ENCODE measurements at regions not wholly inside any gene's neighbourhood (a gene's known extent, or its start where the extent isn't known, plus 50 kb on each side); places are given as distances from the start of the nearest gene placed in this dataset.
"Not testable (repeated sequence)": the region's sequence is repeated elsewhere in the genome, so short reads cannot be mapped to it uniquely, and the experiment has no call there.

DNA sequence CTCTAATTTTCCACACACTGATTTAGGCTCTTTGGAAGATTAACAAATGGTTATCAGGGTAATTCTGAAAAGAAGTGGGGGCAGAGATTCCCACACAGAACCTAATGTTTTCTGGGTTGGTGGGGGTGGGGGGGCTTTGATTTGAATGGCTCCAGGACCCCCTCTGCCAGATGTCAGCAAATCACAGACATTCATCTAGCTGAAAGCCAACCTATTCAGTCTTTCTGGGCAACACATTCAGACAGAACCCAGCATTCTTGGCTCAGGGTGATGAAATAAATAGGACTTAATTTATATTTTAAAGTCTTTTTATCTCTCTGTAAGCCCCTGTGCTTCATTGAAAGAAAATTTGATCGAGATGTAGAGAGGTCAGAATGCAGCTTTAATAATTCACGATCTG is 533.2 kb downstream of the XYLT1 start:
- no peak for DNase-seq (ENCODE audit: low read depth in 2 of 2)

DNA sequence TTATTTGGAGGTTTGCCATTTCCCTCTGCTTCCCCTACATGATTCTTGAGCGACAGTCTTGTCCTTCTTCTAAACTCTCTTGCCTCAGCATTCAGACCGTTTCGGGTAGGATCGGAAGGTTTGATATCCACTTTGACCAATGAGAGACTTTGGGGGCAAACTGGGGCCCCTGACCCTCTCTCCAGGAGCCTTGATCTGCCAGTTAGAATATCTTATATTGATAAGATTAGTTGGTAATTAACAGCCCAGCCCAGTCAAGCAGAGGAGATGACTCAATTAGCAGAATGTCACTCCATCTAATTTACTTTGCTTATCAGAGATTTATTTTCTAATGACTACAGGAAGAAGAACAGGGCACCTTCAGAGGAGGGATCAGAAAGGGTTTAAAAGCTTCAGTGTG is 532.8 kb downstream of the XYLT1 start:
- DNase-seq (ENCODE audit: low read depth in 2 of 2) = no peak

DNA sequence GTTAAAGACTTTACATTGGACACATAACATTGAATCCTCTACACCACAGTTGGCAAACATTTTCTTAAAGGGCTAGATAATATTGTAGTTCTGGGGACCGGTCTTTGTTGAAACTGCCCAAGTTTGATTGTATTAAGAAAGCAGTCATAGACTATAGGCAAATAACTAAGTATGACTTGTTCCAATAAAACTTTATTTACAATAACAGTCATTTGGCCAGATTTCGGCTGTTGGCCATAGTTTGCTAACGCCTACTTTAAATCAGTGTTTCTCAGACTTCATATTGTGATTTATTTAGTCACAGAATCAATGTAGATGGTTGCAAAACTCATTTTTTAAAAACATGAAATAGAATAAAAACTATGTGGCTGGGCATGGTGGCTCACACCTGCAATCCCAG is 531.8 kb downstream of the XYLT1 start:
- no peak for DNase-seq (ENCODE audit: low read depth in 2 of 2)

DNA sequence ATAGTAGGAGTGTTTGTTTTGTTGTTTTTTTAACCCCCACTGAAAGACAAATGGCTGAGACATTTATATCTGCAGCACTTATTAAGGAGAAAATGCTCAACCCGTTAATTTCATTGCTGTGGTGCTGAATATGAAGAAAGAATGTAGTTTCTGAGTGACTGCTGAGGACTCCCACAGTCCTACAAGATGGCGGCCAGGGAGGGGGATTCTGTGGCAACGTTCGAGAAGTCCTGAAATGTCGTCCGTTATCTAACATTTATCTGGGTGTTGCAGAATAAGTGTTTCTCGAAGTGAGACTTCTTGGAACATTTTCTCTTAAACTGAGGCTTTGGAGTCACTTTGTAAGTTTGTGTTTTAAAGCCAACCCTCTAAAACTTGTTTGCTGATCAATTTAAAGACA is 530.4 kb downstream of the XYLT1 start:
- no peak for DNase-seq (ENCODE audit: low read depth in 2 of 2)

DNA sequence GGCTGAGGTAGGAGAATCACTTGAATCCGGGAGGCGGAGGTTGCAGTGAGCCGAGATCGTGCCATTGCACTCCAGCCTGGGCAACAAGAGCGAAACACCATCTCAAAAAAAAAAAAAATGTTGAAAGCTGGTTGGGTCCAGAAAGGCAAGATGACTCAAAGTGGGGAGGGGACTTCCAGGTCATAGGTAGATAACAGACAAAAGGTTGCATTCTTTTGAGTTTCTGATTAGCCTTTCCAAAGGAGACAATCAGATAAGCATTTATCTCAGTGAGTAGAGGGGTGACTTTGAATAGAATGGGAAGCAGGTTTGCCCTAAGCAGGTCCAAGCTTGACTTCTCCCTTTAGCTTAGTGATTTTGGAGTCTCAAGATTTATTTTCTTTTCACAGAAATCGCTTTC is 527.9 kb downstream of the XYLT1 start:
- DNase-seq (ENCODE audit: low read depth in 2 of 2) = not testable (repeated sequence)

DNA sequence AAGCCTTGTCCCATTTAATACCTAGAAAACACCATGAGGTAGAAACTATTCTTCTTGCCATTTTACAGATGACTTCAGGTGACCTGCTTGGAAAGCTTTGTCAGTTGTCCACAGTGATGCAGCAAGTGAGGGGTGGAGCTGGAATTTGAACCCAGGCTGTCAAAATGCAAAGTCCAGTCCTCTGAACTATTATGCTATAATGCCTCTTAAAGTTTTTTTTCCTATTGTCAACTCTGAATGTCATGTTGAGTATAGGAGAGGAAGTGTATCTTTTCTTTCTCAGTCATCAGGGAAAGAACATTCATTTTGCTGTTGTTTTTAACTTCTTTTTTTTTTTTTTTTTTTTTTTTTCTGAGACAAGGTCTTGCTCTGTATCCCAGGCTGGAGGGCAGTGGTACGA is 525.6 kb downstream of the XYLT1 start:
- DNase-seq (ENCODE audit: low read depth in 2 of 2) = no peak

DNA sequence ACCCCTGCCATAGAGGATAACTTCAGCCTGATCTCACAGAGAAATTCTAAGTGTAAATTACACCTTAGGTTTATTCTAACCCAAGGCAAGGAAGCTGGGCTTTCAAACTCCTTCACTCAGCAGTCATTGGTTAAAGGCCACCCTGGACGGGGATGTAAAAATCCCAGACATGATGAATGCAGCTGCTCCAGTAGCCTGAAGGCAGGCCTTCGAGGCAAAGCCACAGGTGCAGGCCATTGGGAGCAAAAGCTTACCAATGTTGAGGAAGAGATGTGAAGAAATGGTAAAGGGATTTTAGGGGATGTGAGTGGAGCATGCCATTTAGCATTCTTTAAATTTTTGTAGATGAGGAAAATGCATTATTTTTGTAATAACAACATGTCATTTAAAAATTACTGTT is 514.4 kb downstream of the XYLT1 start:
- no peak for DNase-seq (ENCODE audit: low read depth in 2 of 2)

DNA sequence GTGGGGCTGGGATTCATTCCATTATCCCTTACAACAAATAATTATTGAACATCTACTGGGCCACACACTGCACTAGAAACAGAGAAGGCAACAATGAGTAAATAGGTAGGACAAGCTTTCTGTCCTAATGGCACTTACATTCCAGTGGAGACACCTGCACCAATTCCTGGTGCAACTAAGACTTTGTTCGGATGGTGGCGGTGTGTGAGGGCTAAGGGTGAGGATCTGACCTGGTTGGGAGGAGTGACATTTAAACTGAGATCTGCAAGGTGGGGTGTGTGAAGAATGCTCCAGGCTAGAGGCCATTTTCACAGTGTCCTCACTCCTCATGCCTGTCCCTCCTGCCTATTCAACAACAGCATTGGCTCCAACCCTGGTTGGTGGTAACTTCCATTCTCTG is 510.0 kb downstream of the XYLT1 start:
- DNase-seq (ENCODE audit: low read depth in 2 of 2) = no peak

DNA sequence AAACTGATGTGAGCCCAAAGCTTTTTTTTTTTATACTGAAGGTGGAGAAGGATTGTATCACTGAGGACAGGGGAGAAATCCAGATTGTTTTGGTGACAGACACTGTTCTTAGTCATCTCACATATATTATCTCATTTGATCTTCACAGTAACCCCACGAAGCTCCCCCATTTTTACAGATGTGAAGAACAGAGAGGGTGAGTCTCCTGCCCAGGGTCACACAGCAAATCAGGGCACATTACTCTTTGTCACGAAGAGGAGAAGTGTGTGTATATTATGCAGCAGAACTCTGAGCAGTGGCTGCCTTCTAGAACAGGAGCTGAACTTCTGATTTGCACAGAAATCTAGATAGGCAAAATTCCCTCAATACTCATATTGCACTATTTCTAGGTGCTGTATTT is 504.3 kb downstream of the XYLT1 start:
- DNase-seq (ENCODE audit: low read depth in 2 of 2) = no peak

DNA sequence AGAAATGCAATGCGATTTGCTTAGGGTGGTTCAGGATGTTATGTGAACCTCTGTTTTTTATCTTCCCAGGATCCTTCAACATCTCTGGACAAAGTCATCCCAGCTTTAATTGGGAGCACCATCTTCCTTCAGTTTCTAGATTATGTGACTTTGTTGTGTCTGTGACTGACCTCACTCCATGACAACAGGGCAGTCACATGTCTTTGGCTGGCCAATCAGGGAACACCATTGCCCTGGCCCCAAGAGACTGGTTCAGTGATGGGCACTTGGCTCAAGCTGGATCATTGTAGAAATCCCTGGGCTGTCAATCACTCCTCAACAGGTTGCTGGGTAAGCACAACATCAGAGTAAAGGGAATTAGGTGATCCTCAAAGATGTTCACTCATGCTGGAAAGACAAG is 499.7 kb downstream of the XYLT1 start:
- DNase-seq (ENCODE audit: low read depth in 2 of 2) = no peak

DNA sequence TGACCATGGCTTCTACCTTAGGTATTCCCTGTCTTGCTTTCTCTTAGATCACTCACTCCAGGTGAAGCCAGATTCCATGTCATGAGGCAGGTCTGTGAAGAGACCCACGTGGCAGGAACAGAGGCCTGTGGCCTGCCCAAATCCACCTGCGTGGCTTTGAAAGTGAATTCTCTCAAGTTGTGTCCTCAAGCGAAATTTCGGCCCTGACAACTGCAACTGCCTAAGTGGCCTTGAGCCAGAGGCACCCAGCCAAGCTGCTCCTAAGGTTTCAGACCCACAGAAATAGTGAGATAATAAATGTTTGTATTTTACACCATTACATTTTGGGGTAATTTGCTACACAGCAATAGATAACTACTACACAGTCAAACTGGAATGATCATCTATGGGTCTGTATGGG is 497.9 kb downstream of the XYLT1 start:
- no peak for DNase-seq (ENCODE audit: low read depth in 2 of 2)

DNA sequence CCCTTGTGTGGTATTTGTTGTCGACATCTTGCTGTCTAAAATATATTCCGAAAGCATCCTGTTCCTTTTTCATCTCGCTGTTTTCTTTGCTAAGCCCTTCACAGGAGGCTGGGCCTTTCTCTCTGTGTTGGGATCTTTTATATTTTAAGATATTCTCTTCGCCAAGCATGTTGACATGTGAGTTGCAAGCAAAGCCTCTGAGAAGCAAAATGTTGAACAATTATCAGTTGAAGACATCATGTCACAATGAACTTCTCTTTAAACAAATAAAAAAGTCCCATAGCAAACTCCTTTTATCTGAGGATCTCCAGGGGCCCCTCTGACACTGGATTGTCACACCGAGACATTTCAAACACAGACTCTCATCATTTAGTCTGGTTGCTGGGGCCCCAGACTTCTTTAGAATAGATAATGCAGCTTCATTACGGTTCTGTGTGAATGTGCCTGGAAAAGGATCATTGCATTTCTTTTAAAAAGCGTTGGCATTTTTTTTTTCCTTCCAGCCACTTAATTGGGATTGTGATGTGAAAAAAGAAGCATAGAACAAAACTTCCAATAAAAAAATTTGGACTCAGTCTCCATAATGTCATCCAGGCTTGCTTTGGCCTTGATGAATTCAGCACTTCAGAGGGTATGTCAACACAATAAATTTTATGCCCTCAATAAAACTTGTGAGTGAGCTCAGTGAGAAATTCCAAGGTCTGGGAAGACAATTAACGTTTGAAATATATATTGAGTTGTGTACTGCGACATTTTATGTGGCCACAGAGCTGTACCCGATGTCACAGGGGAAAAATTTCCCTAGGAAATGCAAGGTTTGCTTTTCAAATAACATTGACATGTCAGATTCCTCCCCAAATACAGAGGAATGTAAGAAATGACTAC is 496.8 kb downstream of the XYLT1 start:
- no peak for DNase-seq (ENCODE audit: low read depth in 2 of 2)

DNA sequence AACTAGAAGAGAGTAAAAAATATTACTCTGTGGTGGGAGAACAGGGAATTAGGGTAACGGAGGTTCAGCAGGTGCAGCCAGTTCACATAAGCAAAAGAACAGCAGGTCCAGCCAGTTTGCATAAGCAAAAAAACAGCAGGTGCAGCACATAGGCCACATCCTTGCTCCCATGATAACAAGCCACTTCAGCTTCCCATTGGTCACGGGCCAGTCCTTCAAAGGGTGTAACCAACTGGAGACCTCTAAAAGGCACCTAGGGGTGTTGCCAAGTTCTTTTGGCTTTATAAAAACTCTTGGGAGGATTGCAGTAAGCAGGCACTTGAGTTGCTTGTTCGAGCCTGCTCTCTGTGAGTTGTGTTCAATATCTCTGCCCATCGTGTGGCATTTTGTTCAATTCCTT is 488.1 kb downstream of the XYLT1 start:
- no peak for DNase-seq (ENCODE audit: low read depth in 2 of 2)

DNA sequence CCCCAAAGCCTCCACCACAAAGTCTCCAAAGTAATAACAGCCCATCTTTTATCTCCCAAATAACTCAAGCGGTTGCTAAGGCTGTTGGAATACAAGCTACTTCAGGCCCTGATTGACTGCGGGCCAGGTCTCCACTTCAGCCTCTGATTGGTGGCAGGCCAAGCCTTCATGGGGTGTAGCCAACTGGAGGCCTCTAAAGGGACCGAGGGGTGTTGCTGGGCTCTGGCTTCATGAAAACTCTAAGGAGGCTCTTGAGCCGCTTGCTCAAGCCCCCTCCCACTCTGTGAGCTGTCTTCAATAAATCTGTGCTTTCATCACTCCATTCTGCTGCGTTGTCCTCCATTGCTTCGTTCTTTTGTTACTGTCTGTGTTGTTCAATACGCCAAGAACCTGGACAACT is 487.2 kb downstream of the XYLT1 start:
- no peak for DNase-seq (ENCODE audit: low read depth in 2 of 2)

DNA sequence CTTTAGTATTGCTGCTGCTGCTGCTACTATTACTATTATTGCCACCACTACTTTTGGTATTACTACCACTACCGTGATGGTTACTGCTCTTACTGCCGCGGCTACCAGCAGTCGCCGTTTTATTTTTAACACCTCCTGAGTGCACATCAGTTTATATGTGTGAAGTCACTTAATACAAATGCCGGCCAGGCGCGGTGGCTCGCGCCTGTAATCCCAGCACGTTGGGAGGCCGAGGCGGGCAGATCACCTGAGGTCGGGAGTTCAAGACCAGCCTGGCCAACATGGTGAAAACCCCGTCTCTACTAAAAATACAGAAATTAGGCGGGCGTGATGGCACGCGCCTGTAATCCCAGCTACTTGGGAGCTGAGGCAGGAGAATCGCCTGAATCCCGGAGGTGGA is 486.7 kb downstream of the XYLT1 start:
- not testable (repeated sequence) for DNase-seq (ENCODE audit: low read depth in 2 of 2)

DNA sequence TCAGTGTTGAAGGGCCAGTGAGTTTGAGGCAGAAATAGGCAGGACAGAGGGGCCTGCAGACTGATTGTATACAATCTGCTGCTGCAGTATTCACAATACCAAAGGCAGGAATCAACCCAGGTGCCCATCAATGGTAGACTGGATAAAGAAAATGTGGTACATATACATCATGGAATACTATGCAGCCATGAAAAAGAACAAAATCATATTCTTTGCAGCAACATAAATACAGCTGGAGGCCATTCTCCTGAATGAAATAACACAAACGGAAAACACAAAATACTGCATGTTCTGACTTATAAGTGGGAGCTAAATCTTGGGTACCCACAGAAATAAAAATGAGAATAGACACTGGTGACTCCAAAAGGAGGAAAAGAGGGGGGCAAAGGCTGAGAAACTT is 485.1 kb downstream of the XYLT1 start:
- DNase-seq (ENCODE audit: low read depth in 2 of 2) = no peak

DNA sequence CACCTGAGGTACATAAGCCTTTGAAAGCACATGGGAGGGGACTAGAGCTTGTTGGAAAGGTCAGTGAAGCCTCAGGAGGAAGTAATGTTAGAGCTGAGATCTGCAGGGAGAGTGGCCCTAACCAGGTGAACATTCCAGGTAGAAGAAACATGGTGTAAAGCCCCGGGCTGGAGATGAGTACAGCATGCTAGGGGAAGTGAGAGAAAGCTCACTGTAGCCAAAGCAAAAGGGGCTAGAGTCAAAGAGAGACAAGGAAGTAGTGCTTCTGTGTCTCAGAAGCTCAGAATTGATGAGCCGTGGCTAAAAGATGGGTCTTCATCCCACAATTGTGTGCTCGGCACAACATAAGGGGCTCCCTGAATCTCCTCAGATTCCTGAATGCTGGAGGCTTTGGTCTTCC is 481.8 kb downstream of the XYLT1 start:
- no peak for DNase-seq (ENCODE audit: low read depth in 2 of 2)

DNA sequence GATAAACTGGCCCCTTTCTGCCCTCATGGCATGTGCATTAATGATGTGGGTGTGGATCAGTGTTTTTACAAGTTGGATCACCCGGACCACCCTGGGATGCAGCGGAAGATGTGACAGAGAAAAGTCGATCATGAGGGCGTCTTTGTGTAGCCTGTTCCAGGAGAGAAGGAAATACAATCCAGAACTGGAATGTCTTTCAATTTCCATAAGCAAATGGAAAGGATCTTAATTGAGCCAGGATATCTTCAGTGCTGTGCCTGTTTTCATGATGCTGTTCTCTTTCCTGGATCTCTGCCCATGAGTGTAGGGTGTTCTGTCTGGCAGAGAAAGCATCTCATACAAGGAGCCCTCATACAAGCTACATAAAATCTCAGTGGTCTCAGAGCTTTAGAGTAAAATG is 481.4 kb downstream of the XYLT1 start:
- no peak for DNase-seq (ENCODE audit: low read depth in 2 of 2)

DNA sequence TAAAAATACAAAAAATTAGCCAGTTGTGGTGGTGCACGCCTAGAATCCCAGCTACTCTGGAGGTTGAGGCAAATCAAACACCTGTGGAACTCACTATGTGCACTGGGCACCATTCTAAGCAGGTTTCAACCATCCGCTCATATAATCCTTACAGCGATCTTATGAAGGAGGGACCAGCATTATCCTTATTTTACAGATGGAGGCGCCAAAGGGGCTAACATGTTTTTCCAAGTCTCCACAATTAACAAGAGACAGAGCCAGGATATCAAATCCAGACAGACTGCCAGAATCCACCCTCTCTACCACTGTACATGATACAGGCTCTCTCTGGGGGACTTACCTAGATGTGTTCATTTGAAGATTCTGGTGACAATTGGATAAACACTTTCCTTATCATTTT is 479.0 kb downstream of the XYLT1 start:
- DNase-seq (ENCODE audit: low read depth in 2 of 2) = no peak

DNA sequence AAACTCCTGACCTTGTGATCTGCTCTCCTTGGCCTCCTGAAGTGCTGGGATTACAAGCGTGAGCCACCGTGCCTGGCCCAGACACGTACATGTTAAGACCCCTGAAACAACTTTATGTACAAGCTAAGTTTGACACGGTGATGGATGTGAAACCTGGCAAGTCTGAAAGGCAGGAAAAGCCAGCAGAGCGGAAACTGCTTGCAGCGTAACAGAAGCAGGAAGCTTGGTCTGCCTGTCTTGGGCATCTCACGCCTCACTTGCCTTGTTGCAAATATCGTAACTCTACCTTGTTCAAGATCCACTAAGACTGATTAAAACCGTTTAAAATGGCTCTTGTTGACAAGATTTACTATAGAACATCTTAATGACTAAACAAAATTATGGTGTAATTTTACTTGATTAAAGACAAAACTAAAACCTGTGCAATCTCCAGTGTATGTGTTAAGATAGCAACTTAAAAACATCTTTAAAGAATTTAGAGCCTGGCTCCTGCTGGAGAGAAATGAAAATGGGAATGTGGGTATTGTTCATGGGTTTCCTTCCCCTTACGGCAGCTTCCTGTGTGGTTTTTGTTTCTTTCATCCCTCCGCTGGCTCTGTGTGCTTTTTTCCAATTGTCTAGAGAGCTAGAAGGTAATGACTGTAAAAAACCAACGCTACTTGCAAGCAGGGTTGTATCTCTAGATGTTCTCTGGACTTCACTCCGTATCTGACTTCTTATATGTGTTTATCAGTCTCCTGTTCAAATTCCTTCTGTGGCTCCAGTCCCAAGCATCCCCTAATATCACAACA is 477.6 kb downstream of the XYLT1 start:
- no peak for DNase-seq (ENCODE audit: low read depth in 2 of 2)

DNA sequence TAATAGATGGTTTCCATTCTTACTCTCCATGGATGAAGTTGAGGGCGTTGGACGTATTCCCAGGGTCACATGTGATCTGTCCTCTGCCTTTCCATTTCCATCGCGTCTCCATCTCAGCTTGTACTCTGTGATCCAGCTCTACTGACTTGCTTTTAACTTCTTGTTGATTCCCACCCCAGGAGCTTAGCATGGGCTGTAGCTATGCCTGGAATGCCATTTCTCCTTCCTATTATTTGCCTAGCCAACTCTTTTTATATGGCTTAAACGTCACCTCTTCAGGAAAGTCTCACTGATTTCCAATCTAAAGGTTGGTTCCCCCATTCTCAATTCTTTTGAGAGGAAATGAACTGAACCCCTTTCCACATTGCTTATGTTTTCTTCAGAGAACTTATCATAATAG is 475.9 kb downstream of the XYLT1 start:
- DNase-seq (ENCODE audit: low read depth in 2 of 2) = no peak

DNA sequence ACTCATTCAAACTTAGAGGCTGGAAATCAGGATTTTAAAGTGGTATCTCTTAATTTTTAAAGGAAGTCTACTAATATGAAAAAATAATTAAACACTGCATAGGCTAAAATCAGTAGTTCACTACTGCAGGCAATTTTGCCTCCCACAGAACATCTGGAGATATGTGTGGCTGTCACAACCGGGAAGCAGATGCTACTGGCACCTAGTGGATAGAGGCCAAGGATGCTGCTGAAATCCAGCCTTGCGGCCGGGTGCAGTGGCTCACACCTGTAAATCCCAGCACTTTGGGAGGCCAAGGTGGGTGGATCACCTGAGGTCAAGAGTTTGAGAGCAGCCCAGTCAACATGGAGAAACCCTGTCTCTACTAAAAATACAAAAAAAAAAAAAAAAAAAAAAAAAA is 473.9 kb downstream of the XYLT1 start:
- no peak for DNase-seq (ENCODE audit: low read depth in 2 of 2)

DNA sequence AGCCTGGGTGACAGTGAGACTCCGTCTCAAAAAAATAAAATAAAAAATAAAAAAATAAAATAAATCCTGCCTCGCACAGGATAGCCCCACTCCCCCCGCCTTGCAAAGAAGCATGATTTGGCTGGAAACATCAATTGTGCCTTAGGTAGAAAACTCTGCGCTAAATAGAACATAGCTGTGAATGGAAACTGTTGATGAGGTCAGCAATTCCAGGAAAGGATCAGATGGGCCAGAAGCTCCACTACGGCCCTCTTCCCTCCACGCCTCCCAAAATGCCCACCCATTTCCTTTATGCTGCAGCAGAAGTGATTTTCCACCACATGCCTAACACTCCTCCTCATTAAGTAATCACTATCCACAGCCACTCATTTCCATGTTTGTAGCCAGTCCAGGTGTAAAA is 473.4 kb downstream of the XYLT1 start:
- no peak for DNase-seq (ENCODE audit: low read depth in 2 of 2)

Measured in fibroblast of skin of left quadriceps (primary cell).